ENCODE measurements at regions not wholly inside any gene's neighbourhood (a gene's known extent, or its start where the extent isn't known, plus 50 kb on each side); places are given as distances from the start of the nearest gene placed in this dataset.

DNA sequence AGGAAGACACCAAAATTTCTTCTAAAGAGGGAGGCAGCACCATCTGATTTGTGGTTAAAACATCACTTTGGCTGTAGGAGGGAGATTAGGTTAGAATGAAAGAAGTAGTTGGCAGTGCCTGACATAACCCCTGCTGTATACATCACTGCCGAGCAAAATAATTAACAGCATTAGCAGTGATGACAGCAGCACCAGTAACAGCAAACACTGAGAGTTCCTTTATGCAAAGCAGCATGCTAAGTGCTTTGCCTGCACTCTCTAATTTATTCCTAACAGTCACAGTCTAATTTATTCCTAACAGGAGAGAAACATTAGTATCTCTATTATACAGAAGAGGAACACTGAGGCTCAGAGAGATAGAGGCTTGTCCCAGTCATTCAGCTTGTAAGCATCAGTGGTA lies 1469.7 kb downstream of the AACS start:
- Histone ChIP-seq H2BK5ac (ENCODE audit: low read length) (no peak overlapping the region), H2BK15ac (ENCODE audit: low read length) (no peak overlapping the region)

DNA sequence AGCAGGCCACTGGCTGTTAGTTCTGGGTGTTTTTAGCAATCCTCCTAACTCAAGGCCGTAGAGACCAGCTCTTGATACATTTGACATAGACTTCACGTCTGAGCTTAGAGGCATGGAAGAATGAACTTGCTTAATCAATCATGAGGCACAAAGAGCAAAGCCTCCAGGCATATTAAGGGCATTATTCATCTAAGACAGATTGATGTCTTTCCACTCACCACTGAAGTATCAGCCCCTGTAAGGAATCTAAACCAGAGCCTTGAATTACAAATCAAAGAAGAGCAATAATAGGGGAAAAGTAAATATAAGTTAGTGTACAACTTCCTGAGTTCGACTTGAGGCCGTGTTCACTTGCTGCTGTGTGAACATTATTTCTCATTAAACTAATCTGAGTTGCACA lies 1470.7 kb downstream of the AACS start:
- no CpG with 5 or more reads among the region's 4 CpGs for WGBS, 2 donors (ENCODE audit: extremely low coverage in 2 of 2, insufficient read length in 2 of 2, insufficient replicate concordance in 1 of 2)
- peaks cover 0 to 4% of the 10 kb centered on the region in 2 donors for H3K4me1 ChIP-seq (ENCODE audit: control insufficient read depth in 2 of 2, insufficient read depth in 1 of 2, low read depth in 1 of 2, low read length in 2 of 2)
- H3K36me3 ChIP-seq (replicated peaks in 1 of 2; ENCODE audit: control insufficient read depth in 2 of 2, insufficient read depth in 2 of 2, low read length in 2 of 2), result no peaks in the 10 kb centered on the region
- no peaks in the 10 kb centered on the region for H3K79me1 ChIP-seq (ENCODE audit: low read depth, low read length)
- H3K27me3 ChIP-seq (ENCODE audit: control insufficient read depth in 3 of 3, insufficient read depth in 3 of 3, low read depth in 1 of 3, low read length in 3 of 3), result no peaks in the 10 kb centered on the region
- H3K9me3 ChIP-seq (replicated peaks in 1 of 2; ENCODE audit: control insufficient read depth in 2 of 2, insufficient read depth in 1 of 2, low read depth in 1 of 2, low read length in 2 of 2), result no peaks in the 10 kb centered on the region
- no peak overlapping the region for H3K18ac ChIP-seq (ENCODE audit: low read length)
- H4K91ac ChIP-seq (ENCODE audit: low read depth, low read length, poor library complexity), result no peak overlapping the region
- H2BK12ac ChIP-seq (ENCODE audit: low read length), result no peak overlapping the region
- H2AK5ac ChIP-seq (ENCODE audit: low read depth, low read length), result no peak overlapping the region
- H4K8ac ChIP-seq (ENCODE audit: low read depth, low read length), result no peak overlapping the region
- H3K4me3 ChIP-seq (ENCODE audit: low read length in 2 of 2), result no peak overlapping the region
- H3K27ac ChIP-seq (replicated peaks; ENCODE audit: low read length), result no peak overlapping the region
- H3K4ac ChIP-seq (ENCODE audit: low read length), result no peak overlapping the region
- no peak overlapping the region for H3K23ac ChIP-seq (ENCODE audit: low read depth, low read length, poor library complexity)
- DNase-seq (ENCODE audit: low spot score), result no peak
- H2BK120ac ChIP-seq (ENCODE audit: low read depth, low read length), result no peak overlapping the region
- H2BK15ac ChIP-seq (ENCODE audit: low read length), result no peak overlapping the region
- no peak overlapping the region for H3K4me2 ChIP-seq (ENCODE audit: insufficient read depth, low read length, poor library complexity, severe bottlenecking)
- no peak overlapping the region for H3K14ac ChIP-seq (ENCODE audit: low read length)
- no peak overlapping the region for H3K9ac ChIP-seq (ENCODE audit: low read depth, low read length, poor library complexity)
- H2AFZ ChIP-seq (ENCODE audit: low read length), result no peak overlapping the region
- H2BK5ac ChIP-seq (ENCODE audit: low read length), result no peak overlapping the region

More for the DNA sequence above, 1469.7 kb downstream of the AACS start:
- Histone ChIP-seq H2AFZ (ENCODE audit: low read length) (no peak overlapping the region), H3K36me3 (replicated peaks in 1 of 2; ENCODE audit: control insufficient read depth in 2 of 2, insufficient read depth in 2 of 2, low read length in 2 of 2) (no peaks in the 10 kb centered on the region), H3K14ac (ENCODE audit: low read length) (no peak overlapping the region), H3K9me3 (replicated peaks in 1 of 2; ENCODE audit: control insufficient read depth in 2 of 2, insufficient read depth in 1 of 2, low read depth in 1 of 2, low read length in 2 of 2) (no peaks in the 10 kb centered on the region), H3K23ac (ENCODE audit: low read depth, low read length, poor library complexity) (no peak overlapping the region), H2BK120ac (ENCODE audit: low read depth, low read length) (no peak overlapping the region), H3K4ac (ENCODE audit: low read length) (no peak overlapping the region), H3K27me3 (ENCODE audit: control insufficient read depth in 3 of 3, insufficient read depth in 3 of 3, low read depth in 1 of 3, low read length in 3 of 3) (no peaks in the 10 kb centered on the region), H3K79me1 (ENCODE audit: low read depth, low read length) (no peaks in the 10 kb centered on the region), H3K4me2 (ENCODE audit: insufficient read depth, low read length, poor library complexity, severe bottlenecking) (no peak overlapping the region), H4K91ac (ENCODE audit: low read depth, low read length, poor library complexity) (no peak overlapping the region), H2BK12ac (ENCODE audit: low read length) (no peak overlapping the region), H2AK5ac (ENCODE audit: low read depth, low read length) (no peak overlapping the region), H3K9ac (ENCODE audit: low read depth, low read length, poor library complexity) (no peak overlapping the region), H3K18ac (ENCODE audit: low read length) (no peak overlapping the region), H3K4me1 (ENCODE audit: control insufficient read depth in 2 of 2, insufficient read depth in 1 of 2, low read depth in 1 of 2, low read length in 2 of 2) (peaks cover 0 to 4% of the 10 kb centered on the region in 2 donors), H3K27ac (replicated peaks; ENCODE audit: low read length) (no peak overlapping the region), H4K8ac (ENCODE audit: low read depth, low read length) (no peak overlapping the region), H3K4me3 (ENCODE audit: low read length in 2 of 2) (no peak overlapping the region)
- WGBS, 2 donors (ENCODE audit: extremely low coverage in 2 of 2, insufficient read length in 2 of 2, insufficient replicate concordance in 1 of 2), result no CpG with 5 or more reads among the region's 1 CpG
- no peak for DNase-seq (ENCODE audit: low spot score)

DNA sequence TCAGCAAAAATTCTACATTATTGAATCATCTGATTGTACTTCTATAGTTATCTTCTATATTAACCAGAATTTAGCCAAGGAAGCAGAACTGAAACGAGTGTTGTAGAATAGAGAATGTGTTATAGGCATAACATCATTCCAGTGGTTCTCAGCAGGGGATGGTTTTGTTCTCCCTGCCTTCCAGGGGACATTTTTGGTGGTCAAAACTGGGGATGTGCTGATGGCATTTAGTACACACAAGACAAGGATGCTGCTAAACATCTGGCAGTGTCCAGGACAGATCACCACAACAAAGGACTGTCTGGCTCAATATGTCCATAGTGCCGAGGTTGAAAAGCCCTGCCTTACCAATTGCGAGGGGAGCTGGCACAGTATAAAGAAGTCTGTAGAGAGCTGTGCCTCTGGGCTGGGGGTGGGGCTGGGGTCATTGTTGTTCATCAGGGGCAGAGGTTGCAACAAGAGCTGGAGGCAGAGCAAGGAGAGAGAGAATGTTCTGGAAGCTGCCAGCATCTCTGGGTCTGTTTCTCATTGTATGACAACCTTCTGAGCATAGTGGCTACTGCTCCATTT lies 1472.8 kb downstream of the AACS start:
- no peak overlapping the region for H3K4me2 ChIP-seq (ENCODE audit: insufficient read depth, low read length, poor library complexity, severe bottlenecking)
- H3K27ac ChIP-seq (replicated peaks; ENCODE audit: low read length), result no peak overlapping the region
- H4K91ac ChIP-seq (ENCODE audit: low read depth, low read length, poor library complexity), result no peak overlapping the region
- WGBS, 2 donors (ENCODE audit: extremely low coverage in 2 of 2, insufficient read length in 2 of 2, insufficient replicate concordance in 1 of 2), result no CpG with 5 or more reads among the region's 3 CpGs
- H2AK5ac ChIP-seq (ENCODE audit: low read depth, low read length), result no peak overlapping the region
- H3K23ac ChIP-seq (ENCODE audit: low read depth, low read length, poor library complexity), result no peak overlapping the region
- H3K14ac ChIP-seq (ENCODE audit: low read length), result no peak overlapping the region
- H3K36me3 ChIP-seq (replicated peaks in 1 of 2; ENCODE audit: control insufficient read depth in 2 of 2, insufficient read depth in 2 of 2, low read length in 2 of 2), result no peaks in the 10 kb centered on the region
- H3K18ac ChIP-seq (ENCODE audit: low read length), result no peak overlapping the region
- no peaks in the 10 kb centered on the region for H3K79me1 ChIP-seq (ENCODE audit: low read depth, low read length)
- H3K4ac ChIP-seq (ENCODE audit: low read length), result no peak overlapping the region
- H4K8ac ChIP-seq (ENCODE audit: low read depth, low read length), result no peak overlapping the region
- H3K4me3 ChIP-seq (ENCODE audit: low read length in 2 of 2), result no peak overlapping the region
- H3K9ac ChIP-seq (ENCODE audit: low read depth, low read length, poor library complexity), result no peak overlapping the region
- no peak overlapping the region for H2AFZ ChIP-seq (ENCODE audit: low read length)
- peaks cover 0 to 4% of the 10 kb centered on the region in 2 donors for H3K4me1 ChIP-seq (ENCODE audit: control insufficient read depth in 2 of 2, insufficient read depth in 1 of 2, low read depth in 1 of 2, low read length in 2 of 2)
- no peaks in the 10 kb centered on the region for H3K9me3 ChIP-seq (replicated peaks in 1 of 2; ENCODE audit: control insufficient read depth in 2 of 2, insufficient read depth in 1 of 2, low read depth in 1 of 2, low read length in 2 of 2)
- no peak overlapping the region for H2BK120ac ChIP-seq (ENCODE audit: low read depth, low read length)
- no peak for DNase-seq (ENCODE audit: low spot score)
- no peak overlapping the region for H2BK15ac ChIP-seq (ENCODE audit: low read length)
- no peak overlapping the region for H2BK5ac ChIP-seq (ENCODE audit: low read length)
- H3K27me3 ChIP-seq (ENCODE audit: control insufficient read depth in 3 of 3, insufficient read depth in 3 of 3, low read depth in 1 of 3, low read length in 3 of 3), result no peaks in the 10 kb centered on the region
- no peak overlapping the region for H2BK12ac ChIP-seq (ENCODE audit: low read length)

DNA sequence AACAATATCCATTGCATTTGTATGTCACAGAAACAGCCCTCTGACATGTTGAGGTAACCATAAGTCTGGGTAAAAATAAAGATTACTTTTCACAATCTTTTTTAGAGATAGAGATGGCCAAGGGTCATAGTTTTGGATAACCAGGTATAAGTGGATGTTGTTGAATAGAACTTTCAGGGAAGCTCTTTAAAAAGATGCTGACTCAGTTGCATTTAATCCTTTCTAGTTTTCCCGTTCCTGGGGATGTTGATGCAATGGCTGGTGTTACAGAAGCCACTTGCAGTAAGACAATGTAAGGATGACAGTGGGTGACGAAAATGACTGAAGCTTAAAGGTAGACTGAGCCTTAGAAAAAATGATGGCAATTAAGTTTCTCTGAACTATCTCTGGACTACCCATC lies 1473.7 kb downstream of the AACS start:
- no peak overlapping the region for H3K27ac ChIP-seq (replicated peaks; ENCODE audit: low read length)
- no peak overlapping the region for H3K23ac ChIP-seq (ENCODE audit: low read depth, low read length, poor library complexity)
- no peak overlapping the region for H4K91ac ChIP-seq (ENCODE audit: low read depth, low read length, poor library complexity)
- H3K27me3 ChIP-seq (ENCODE audit: control insufficient read depth in 3 of 3, insufficient read depth in 3 of 3, low read depth in 1 of 3, low read length in 3 of 3), result no peaks in the 10 kb centered on the region
- no peak overlapping the region for H3K18ac ChIP-seq (ENCODE audit: low read length)
- H2BK120ac ChIP-seq (ENCODE audit: low read depth, low read length), result no peak overlapping the region
- WGBS, 2 donors (ENCODE audit: extremely low coverage in 2 of 2, insufficient read length in 2 of 2, insufficient replicate concordance in 1 of 2), result no CpG with 5 or more reads among the region's 2 CpGs
- H3K36me3 ChIP-seq (replicated peaks in 1 of 2; ENCODE audit: control insufficient read depth in 2 of 2, insufficient read depth in 2 of 2, low read length in 2 of 2), result no peaks in the 10 kb centered on the region
- H3K4me1 ChIP-seq (ENCODE audit: control insufficient read depth in 2 of 2, insufficient read depth in 1 of 2, low read depth in 1 of 2, low read length in 2 of 2), result peaks cover 0 to 4% of the 10 kb centered on the region in 2 donors
- no peak overlapping the region for H4K8ac ChIP-seq (ENCODE audit: low read depth, low read length)
- H2BK15ac ChIP-seq (ENCODE audit: low read length), result no peak overlapping the region
- H2BK12ac ChIP-seq (ENCODE audit: low read length), result no peak overlapping the region
- no peak overlapping the region for H2AK5ac ChIP-seq (ENCODE audit: low read depth, low read length)
- H2AFZ ChIP-seq (ENCODE audit: low read length), result no peak overlapping the region
- H3K4ac ChIP-seq (ENCODE audit: low read length), result no peak overlapping the region
- no peak overlapping the region for H3K9ac ChIP-seq (ENCODE audit: low read depth, low read length, poor library complexity)
- H3K4me3 ChIP-seq (ENCODE audit: low read length in 2 of 2), result no peak overlapping the region
- H2BK5ac ChIP-seq (ENCODE audit: low read length), result no peak overlapping the region
- no peaks in the 10 kb centered on the region for H3K79me1 ChIP-seq (ENCODE audit: low read depth, low read length)
- no peak overlapping the region for H3K4me2 ChIP-seq (ENCODE audit: insufficient read depth, low read length, poor library complexity, severe bottlenecking)
- no peak for DNase-seq (ENCODE audit: low spot score)
- no peak overlapping the region for H3K14ac ChIP-seq (ENCODE audit: low read length)
- H3K9me3 ChIP-seq (replicated peaks in 1 of 2; ENCODE audit: control insufficient read depth in 2 of 2, insufficient read depth in 1 of 2, low read depth in 1 of 2, low read length in 2 of 2), result no peaks in the 10 kb centered on the region
